ENCODE measurements at regions not wholly inside any gene's neighbourhood (a gene's known extent, or its start where the extent isn't known, plus 50 kb on each side); places are given as distances from the start of the nearest gene placed in this dataset.

DNA sequence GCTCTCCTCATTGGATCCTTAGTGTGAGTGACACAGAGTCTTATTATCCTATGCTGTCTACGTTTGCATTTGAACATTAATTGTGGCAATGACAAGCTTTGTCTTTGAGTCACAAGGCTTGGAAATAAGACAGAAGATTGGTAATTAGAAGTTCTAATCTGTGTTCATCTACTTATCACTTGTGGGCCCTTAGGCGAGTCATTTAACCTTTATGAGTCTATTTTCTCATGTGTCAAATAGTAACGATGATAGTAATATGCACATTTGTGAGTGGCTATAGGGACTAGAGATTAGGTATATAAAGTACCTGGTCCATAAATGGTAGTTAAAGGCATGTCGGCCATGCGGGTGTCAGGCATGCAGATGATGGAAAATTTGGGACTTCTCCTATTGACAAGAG lies 105.6 kb upstream of the NABP1 start:
- TF ChIP-seq, protein P1, sequence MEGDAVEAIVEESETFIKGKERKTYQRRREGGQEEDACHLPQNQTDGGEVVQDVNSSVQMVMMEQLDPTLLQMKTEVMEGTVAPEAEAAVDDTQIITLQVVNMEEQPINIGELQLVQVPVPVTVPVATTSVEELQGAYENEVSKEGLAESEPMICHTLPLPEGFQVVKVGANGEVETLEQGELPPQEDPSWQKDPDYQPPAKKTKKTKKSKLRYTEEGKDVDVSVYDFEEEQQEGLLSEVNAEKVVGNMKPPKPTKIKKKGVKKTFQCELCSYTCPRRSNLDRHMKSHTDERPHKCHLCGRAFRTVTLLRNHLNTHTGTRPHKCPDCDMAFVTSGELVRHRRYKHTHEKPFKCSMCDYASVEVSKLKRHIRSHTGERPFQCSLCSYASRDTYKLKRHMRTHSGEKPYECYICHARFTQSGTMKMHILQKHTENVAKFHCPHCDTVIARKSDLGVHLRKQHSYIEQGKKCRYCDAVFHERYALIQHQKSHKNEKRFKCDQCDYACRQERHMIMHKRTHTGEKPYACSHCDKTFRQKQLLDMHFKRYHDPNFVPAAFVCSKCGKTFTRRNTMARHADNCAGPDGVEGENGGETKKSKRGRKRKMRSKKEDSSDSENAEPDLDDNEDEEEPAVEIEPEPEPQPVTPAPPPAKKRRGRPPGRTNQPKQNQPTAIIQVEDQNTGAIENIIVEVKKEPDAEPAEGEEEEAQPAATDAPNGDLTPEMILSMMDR (IDR thresholded peaks at IDR 0.05; ENCODE audit: insufficient read depth, low read depth, low read length) = no peak
- no peak for TF ChIP-seq EZH2 (IDR thresholded peaks at IDR 0.05; ENCODE audit: insufficient read depth, low read length)
